CD4-positive, alpha-beta T cell treated with Interleukin-1 beta for 1 hour (primary cell): ENCODE measurements at regions not wholly inside any gene's neighbourhood (a gene's known extent, or its start where the extent isn't known, plus 50 kb on each side); places are given as distances from the start of the nearest gene placed in this dataset.
"Not testable (repeated sequence)": the region's sequence is repeated elsewhere in the genome, so short reads cannot be mapped to it uniquely, and the experiment has no call there.

Experiments used
- DNase-seq, 2 donors: peaks; one replicate each; pipeline ENCODE4 v3.0.0-alpha.2; 2020 to 2022

- DNase-seq: no peak
These were observed 197.0 kb upstream of the CFAP20DC start for GRCh38 chr3:59246719-59247401.

GRCh38 chr3:59245859-59246501 is 196.2 kb upstream of the CFAP20DC start:
- no peak for DNase-seq

DNA sequence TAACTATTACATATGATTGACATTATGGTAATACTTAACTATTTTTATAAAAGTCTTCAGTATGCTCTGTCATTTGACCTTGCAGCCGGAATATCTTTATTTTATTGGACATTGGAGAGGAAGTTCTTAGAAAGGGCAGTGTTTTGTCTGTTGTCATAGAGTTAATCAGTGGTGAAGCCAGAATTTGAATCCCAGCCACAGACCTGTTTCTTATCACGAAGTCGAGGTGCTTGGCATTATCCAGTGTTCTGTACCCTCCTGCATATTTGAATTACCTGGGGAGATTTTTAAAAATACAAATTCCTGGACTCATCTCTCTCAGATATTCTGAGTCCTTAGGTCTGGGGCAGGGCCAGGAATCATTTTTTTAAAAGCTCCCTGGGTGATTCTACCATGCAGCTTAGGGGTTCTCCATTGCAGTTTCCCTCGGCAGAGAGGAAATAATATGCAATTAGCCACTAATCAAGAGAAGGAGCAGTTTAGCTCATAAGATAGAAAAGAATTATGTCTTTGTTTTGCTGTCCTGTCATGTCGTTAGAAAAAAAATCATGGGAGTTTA is 195.6 kb upstream of the CFAP20DC start:
- no peak for DNase-seq

GRCh38 chr3:59244343-59244742 is 194.5 kb upstream of the CFAP20DC start:
- DNase-seq: no peak

DNA sequence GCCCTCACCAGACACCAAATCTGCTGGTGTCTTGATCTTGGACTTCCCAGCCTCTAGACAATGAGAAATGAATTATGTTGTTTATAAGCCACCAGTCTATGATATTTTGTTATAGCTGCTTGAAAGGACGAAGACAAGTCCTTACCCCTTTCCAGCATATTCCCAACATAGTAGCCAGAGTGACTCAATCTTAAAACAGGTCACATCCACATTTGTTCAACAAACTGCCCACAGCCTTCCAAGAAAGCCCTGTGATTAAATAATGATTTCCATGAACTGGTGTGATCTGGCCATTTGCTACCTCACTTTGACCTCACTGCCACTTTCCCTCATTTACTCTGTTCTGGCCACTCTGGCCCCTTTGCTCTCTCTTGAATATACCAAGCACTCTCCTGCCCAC is 193.7 kb upstream of the CFAP20DC start:
- DNase-seq: no peak

DNA sequence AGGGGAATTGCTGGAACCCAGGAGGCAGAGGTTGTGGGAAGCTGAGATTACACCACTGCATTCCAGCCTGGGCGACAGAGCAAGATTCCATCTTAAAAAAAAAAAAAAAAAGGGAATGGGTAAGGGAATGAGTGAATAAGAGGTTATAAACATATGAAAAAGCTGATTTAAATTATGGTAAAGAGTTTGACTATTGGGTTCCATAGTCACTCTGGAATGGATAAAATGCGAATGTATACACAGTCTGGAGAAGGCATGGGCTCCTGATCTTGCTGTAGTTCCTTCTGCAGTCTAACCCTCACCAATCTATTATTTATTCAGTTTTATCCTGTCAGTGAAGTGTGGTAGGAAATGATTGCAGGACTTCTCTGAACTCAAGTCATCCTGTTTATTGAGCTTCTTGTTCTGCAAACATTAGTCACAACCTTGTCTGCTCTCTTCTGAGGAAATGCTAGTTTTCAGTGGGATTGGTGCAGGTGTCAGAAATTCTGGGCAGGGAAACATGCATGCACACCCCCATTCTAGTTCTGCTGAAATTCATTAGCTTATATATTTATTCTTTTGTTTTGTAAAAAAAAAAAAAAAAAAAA is 190.9 kb upstream of the CFAP20DC start:
- no peak for DNase-seq

- no peak for DNase-seq
These were observed 187.3 kb upstream of the CFAP20DC start for GRCh38 chr3:59237121-59237520.

DNA sequence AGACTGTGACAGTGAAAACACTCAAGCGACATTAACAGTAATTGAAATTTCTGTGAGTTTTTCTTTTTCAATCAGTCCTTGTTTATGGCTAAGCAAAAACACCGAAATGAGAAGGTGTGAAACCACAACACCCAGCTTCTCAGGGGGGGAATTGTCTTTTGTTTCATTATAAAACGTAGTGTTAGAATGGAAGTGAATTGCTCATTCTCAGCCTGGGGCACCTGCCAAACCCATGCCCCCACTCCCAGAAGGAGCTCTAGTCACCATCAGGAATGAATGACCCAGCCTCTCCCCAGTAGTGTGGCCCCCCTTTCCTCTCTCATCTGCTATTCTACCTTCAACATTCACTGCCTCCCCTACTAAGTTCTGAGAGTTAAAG is 185.8 kb upstream of the CFAP20DC start:
- peak in 1 of 2 donors; percentile 22 for DNase-seq

DNA sequence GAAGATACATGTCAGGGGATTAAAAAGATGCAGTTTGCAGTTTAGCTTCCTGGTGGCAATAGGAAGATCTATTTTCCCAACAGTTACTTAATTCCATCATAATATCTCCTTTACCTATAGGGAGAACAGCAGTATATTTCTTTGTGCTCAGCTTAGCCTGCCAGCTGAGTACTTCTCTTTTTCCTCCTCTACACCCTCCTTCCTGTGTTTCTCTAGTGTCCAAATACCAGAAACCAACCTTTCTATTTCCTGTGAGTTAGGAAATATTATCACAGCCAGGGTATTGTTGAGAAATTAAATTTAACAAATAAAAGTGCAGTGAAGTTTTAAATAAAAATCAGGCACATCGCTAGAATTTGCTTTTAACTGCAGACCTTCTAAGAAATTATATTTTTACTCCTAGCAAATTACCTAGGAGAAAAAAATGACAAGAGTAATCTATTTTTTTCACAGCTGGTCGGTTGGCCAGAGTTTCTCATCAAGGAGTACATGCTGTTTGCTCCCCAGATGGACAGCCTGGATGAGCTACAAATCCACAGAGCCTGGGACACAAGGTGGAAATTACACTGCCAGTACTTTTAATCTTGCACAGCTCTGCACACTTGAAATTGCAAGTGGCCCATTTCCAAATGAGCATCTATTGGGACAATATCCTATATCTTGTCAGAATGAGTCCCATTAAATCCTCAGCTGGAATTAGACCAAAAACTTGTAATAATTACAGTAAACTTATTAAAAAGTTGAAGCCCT is 185.2 kb upstream of the CFAP20DC start:
- no peak for DNase-seq

GRCh38 chr3:59230379-59230778 is 180.6 kb upstream of the CFAP20DC start:
- not testable (repeated sequence) for DNase-seq

GRCh38 chr3:59213860-59214259 is 164.0 kb upstream of the CFAP20DC start:
- DNase-seq: no peak

DNA sequence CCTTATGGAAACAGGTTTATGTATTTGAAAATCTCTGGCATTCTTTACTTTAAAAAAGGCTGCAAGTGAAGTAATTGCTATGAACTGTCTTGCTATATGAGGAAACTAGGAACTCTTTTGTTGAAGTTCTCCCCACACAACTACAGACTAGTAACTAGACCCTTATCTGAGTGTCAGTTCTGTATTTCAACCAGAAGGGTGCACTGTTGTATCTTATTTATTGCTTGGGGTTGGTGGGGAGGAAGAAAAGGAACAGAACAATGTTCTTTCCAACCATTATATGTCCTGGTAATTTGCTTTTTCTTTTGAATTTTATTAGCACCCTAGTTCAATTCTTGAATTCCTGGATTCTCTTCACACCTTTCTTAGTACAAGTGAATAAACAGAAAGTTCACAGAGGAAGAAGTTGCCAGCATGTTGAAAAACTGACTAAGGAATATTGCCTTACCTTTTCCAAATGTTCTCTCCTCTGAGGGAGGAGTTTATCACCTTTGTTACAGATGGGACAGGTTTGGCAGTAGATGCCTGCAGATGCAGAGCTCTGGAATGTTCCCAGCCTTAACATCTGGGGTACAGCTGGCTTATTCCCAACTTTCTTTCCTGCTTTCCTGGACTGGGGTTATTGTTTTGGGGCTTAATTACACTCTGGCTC is 162.4 kb upstream of the CFAP20DC start:
- peak in 1 of 2 donors; percentile 59 for DNase-seq

GRCh38 chr3:59210260-59210659 is 160.4 kb upstream of the CFAP20DC start:
- no peak for DNase-seq

DNA sequence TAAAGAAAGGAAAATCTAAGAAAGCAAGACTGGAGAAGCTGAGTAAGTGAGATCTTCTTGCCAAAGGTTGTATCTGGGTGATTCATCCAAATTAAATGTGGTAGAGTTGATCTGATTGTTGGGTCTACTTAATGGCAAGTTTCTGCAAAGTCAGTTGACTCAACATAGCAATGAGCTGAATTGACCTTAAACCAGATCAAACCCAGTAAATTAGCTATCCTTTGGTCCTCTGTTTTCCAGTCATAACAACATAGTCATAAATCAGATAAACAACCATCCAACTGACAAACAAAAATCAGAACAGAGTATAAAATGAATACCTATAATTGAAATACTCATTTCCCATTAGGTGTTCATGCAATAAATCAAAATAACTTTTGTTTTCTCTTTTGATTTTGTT is 142.6 kb upstream of the CFAP20DC start:
- DNase-seq: no peak

- no peak for DNase-seq
These were observed 141.8 kb upstream of the CFAP20DC start for GRCh38 chr3:59191651-59192050.

DNA sequence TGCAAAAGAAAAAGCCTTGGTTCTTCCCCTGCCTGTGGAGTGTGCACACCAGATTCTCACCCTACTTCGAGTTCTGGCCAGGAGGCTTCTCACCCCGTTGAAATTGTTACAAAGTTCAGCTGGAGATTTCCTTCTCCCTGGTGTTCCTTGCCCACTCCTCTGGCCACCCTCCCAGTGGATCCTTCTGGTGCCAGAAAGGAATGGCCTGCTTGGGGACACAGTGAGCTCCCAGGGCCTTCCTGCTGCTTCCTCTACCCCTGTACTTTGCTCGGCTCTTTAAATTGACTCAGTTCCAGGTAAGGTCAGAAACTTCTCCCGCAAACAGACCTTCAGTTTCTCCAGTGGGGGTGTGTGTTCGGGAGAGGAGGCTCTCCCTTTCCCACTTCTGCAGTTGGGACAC is 140.1 kb upstream of the CFAP20DC start:
- no peak for DNase-seq

GRCh38 chr3:59189526-59189925 is 139.7 kb upstream of the CFAP20DC start:
- DNase-seq: no peak

- DNase-seq: no peak
These were observed 136.9 kb upstream of the CFAP20DC start for GRCh38 chr3:59186725-59187124.

DNA sequence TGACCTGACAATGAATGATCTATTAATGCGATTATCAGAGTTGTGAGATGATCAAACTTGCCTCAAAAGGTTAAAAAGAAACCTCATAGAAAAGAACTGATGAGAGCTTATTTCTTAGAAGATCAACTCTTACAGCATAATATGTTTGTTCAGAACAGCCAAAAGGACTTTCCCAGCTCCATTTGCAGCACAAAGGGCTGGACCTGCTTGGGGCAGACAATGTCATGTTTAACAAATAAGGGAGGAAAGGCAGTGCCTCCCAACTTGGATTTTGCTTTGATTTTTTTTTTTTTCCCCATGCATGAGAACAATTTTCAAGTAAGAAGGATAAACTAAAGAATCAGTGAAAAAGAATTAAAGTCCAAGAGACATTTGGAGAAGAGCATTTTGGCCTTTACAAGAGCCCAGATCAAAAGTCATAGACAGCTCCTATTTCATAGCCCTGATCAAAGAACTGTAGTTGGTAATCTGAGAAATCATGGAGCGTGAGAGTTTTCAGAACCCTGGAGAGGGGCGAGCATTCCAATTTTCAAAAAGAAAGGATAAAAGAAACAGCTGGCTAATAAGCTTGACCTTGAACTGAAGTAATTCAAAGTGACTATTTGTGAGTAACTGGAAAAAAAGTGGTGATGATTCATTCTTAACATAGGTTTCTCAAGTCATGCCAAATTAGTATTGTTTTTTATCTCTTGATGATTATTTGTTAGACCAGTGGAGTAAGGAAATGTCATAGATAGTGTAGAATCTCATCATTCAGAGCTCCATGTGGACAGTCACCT is 136.0 kb upstream of the CFAP20DC start:
- DNase-seq: no peak

GRCh38 chr3:59180006-59180405 is 130.2 kb upstream of the CFAP20DC start:
- no peak for DNase-seq

DNA sequence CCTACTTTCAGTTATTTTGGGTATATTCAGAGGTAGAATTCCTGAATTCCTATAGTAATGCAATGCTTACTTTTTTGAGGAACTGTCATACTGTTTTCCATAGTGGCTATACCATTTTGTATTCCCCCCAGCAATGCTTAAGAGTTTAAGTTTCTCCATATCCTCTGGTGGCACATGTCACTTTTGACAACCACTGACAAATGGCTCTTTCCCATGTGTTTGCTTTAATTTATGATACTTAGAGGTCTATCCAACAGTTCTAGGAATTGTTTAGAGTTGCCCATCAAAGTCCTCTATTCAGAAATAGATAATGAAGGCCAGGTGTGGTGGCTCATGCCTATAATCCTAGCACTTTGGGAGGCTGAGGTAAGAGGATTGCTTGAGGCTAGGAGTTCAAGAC is 128.9 kb upstream of the CFAP20DC start:
- DNase-seq: no peak

GRCh38 chr3:59171491-59171890 is 121.7 kb upstream of the CFAP20DC start:
- no peak for DNase-seq
